ENCODE measurements at regions not wholly inside any gene's neighbourhood (a gene's known extent, or its start where the extent isn't known, plus 50 kb on each side); places are given as distances from the start of the nearest gene placed in this dataset.

DNA sequence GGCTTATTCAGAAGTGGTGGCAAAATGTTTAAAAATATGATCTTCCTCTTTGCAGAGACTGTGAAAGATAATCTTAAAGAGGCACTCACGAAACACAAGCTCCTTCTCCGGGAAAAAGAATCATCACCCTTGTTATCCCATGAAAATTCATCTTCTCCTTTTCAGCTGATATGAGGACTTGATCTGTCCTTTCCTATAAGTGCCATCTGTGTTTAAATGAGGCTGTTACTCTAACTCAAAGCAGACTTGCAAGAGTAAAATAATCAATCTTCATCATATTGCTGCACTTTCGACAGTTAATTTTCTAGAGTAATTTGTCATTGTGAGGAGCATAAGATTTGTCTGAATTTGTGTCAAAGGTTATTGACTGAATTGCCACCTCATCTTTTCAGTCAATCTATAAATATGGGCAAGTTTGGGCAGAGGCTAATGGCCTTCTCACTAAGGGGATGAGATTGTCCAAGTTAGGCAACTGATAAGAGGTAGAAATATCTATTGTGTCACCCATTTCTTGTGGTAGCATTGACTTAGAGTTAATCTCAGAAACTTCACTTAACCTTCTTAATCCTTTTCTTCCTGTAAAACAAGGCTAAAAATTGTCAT is 452.9 kb downstream of the GRXCR1 start:
- DNase-seq: no peak
- ATAC-seq: no peak
- Histone ChIP-seq H3K27ac (no peak overlapping the region), H3K27me3 (no peaks in the 10 kb centered on the region), H3K4me1 (no peaks in the 10 kb centered on the region), H3K4me3 (no peak overlapping the region), H3K36me3 (no peaks in the 10 kb centered on the region), H3K9me3 (peaks cover 0 to 6% (median 0%) of the 10 kb centered on the region in 11 donors)
- WGBS, 2 donors: 63 to 69% methylated on average over 3 of the region's 3 CpGs
- intact Hi-C loops (cut with DNase I): no loop called here
- TF ChIP-seq, protein P1, sequence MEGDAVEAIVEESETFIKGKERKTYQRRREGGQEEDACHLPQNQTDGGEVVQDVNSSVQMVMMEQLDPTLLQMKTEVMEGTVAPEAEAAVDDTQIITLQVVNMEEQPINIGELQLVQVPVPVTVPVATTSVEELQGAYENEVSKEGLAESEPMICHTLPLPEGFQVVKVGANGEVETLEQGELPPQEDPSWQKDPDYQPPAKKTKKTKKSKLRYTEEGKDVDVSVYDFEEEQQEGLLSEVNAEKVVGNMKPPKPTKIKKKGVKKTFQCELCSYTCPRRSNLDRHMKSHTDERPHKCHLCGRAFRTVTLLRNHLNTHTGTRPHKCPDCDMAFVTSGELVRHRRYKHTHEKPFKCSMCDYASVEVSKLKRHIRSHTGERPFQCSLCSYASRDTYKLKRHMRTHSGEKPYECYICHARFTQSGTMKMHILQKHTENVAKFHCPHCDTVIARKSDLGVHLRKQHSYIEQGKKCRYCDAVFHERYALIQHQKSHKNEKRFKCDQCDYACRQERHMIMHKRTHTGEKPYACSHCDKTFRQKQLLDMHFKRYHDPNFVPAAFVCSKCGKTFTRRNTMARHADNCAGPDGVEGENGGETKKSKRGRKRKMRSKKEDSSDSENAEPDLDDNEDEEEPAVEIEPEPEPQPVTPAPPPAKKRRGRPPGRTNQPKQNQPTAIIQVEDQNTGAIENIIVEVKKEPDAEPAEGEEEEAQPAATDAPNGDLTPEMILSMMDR (IDR thresholded peaks at IDR 0.05): no peak

GRCh38 chr4:43348591-43348990 is 456.1 kb downstream of the GRXCR1 start:
- intact Hi-C loops (cut with DNase I): no loop called here
- H3K4me3 ChIP-seq: no peak overlapping the region
- ATAC-seq (no peak), DNase-seq (no peak)
- no peak overlapping the region for H3K27ac ChIP-seq
- no peaks in the 10 kb centered on the region for H3K36me3 ChIP-seq
- TF ChIP-seq, protein P1 (IDR thresholded peaks at IDR 0.05): no peak
- 84 to 88% methylated on average over 2 of the region's 2 CpGs for WGBS, 2 donors
- H3K27me3 ChIP-seq: no peaks in the 10 kb centered on the region
- peaks cover 0 to 6% (median 0%) of the 10 kb centered on the region in 11 donors for H3K9me3 ChIP-seq
- no peaks in the 10 kb centered on the region for H3K4me1 ChIP-seq

DNA sequence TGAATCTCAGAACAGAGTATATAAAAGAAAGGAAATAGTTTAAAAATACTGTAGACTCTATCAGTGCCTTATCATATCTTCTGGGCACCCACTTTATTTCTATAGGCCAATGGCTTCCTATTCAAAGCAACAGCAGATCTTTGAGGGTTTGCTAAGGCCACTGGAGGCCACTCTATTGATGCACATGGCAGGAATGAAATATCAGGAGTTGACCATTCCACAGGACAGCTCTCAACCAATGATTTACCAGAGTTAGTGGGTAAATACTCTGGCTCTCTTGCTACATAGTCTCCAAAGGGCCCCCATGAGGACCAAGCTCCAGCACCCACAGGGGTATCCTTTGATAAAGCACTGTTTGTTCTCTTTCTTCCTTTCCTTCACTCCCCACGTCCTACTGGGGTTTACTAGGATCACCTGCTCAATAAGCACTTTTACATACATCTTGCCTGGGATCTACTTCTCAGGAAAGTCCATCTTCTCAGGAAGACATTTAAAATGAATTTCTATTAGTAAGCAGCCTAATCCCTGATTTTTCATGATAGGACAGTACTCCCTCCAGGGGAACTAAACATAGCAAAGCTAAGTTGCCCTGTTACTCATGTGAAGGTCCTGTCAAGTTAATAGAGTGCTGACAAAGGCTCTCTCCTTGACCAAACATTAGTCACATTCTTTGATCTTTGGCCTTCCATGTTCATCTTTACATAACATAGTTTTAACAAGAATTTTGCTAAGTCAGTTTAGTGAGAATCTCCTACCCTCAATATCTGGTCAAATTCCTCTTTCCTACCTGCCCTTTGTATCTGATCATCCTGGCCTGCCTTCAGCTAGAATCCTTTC is 459.7 kb downstream of the GRXCR1 start:
- 0 to 30% methylated on average over 1 of the region's 1 CpG for WGBS, 2 donors

GRCh38 chr4:43352859-43353258 is 460.3 kb downstream of the GRXCR1 start:
- 59 to 66% methylated on average over 3 of the region's 3 CpGs for WGBS, 2 donors
- Histone ChIP-seq H3K4me1 (no peaks in the 10 kb centered on the region), H3K9me3 (no peaks in the 10 kb centered on the region), H3K4me3 (no peak overlapping the region), H3K27ac (no peak overlapping the region), H3K36me3 (no peaks in the 10 kb centered on the region), H3K27me3 (no peaks in the 10 kb centered on the region)
- DNase-seq (no peak), ATAC-seq (no peak)
- intact Hi-C loops (cut with DNase I): no loop called here
- TF ChIP-seq, protein P1 (IDR thresholded peaks at IDR 0.05): no peak

More for the DNA sequence above, 459.7 kb downstream of the GRXCR1 start:
- H3K27ac ChIP-seq: no peak overlapping the region
- no peaks in the 10 kb centered on the region for H3K9me3 ChIP-seq
- no peaks in the 10 kb centered on the region for H3K27me3 ChIP-seq
- H3K4me1 ChIP-seq: no peaks in the 10 kb centered on the region
- TF ChIP-seq, protein P1 (IDR thresholded peaks at IDR 0.05): no peak
- DNase-seq (no peak), ATAC-seq (no peak)
- intact Hi-C loops (cut with DNase I): no loop called here
- no peaks in the 10 kb centered on the region for H3K36me3 ChIP-seq
- H3K4me3 ChIP-seq: no peak overlapping the region
